Kidney (tissue), 13 donors: ENCODE measurements at regions not wholly inside any gene's neighbourhood (a gene's known extent, or its start where the extent isn't known, plus 50 kb on each side); places are given as distances from the start of the nearest gene placed in this dataset.

Experiments used
- DNase-seq, 5 donors: peaks; one replicate each; pipeline ENCODE4 v3.0.0-alpha.2; 2013 to 2020
- FAIRE-seq: peaks from 2 replicates; lab custom pipeline; 2012; peaks lifted over from hg19 to GRCh38; lab: Jason Lieb, UNC
- H3K27ac ChIP-seq, 2 donors: one replicate each; pipeline ENCODE4 v1.7.0; 2013; ENCODE audit warnings: low read depth in 2 of 2, low read length in 2 of 2, inconsistent platforms in 1 of 2
- H3K27me3 ChIP-seq: one replicate; pipeline ENCODE4 v1.7.1; 2013; ENCODE audit warnings: low read length, inconsistent platforms; ENCODE audit not compliant: control insufficient read depth, insufficient read depth
- H3K36me3 ChIP-seq, 3 donors: one replicate each; pipeline versions ENCODE4 v1.7.0 to v1.7.1; 2013; ENCODE audit warnings: low read length in 3 of 3, control low read depth in 1 of 3, inconsistent platforms in 1 of 3; ENCODE audit not compliant: insufficient read depth in 3 of 3, control insufficient read depth in 2 of 3
- H3K4me1 ChIP-seq, 3 donors: one replicate each; pipeline versions ENCODE4 v1.7.0 to v1.7.1; 2013; ENCODE audit warnings: low read length in 3 of 3, inconsistent platforms in 1 of 3, low read depth in 1 of 3; ENCODE audit not compliant: control insufficient read depth in 2 of 3, insufficient read depth in 2 of 3
- H3K4me3 ChIP-seq, 3 donors: one replicate each; pipeline versions ENCODE4 v1.7.0 to v1.8.1; 2013; ENCODE audit warnings: low read length in 3 of 3, control low read depth in 1 of 3, inconsistent platforms in 1 of 3
- H3K9ac ChIP-seq, 3 donors: one replicate each; pipeline versions ENCODE4 v1.7.0 to v1.7.1; 2013; ENCODE audit warnings: low read length in 3 of 3, control low read depth in 1 of 3, inconsistent platforms in 1 of 3
- H3K9me3 ChIP-seq, 3 donors: one replicate each; pipeline versions ENCODE4 v1.7.0 to v1.7.1; 2013; ENCODE audit warnings: low read length in 3 of 3, control low read depth in 1 of 3, inconsistent platforms in 1 of 3; ENCODE audit not compliant: control insufficient read depth in 2 of 3, insufficient read depth in 1 of 3
- CTCF ChIP-seq: IDR thresholded peaks from 3 replicates; pipeline ENCODE4 v1.5.1; 2012; ENCODE audit warnings: mild to moderate bottlenecking, moderate library complexity, borderline replicate concordance; ENCODE audit not compliant: insufficient read depth; ENCODE audit errors: extremely low read depth
- intact Hi-C: fragments of 100-400 bp; cut with DNase I; formaldehyde crosslinking; loops from one replicate; pipeline ENCODE4 v1.11.1; 2022
- donor health status: control.
- donor health status: control.
- donor health status: control.
- donor health status: control.
- donor health status: control.
- donor health status: DM: yes; HTN: yes; CAD: no.
- donor health status: Normal renal cell carcinoma (clear cell type).

DNA sequence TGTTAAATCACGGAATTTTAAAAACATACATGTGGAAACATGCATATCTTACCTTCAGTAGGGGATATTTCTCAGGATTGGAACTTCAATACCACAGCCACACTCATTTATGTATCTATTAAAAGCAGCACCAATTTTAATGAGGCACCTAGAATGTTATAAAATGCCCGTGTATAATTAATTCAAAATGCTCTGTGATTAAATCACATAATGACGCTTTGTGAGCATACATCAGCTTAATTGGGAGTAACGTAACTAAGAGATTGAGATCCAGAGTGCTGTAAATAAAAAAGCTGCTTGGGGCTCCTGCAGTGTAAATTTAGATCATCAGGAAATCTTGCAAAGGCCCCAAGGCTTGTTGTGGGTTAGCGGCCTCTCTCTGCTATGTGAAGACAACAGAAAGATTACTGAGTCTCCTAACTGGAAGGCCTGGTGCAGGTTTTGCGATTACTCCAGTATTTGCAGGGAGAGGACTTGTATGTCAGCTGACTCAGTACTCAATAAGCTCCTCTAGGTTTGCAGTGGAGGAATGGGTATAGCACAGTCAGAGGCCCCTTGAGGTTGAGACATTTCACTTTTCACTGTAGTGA lies 195.5 kb upstream of the PHYHIPL start:
- intact Hi-C loops: no loop called here
- DNase-seq (no peak), FAIRE-seq (no peak)
- Histone ChIP-seq H3K9me3 (no peaks in the 10 kb centered on the region), H3K27me3 (no peaks in the 10 kb centered on the region), H3K4me1 (no peaks in the 10 kb centered on the region), H3K36me3 (no peaks in the 10 kb centered on the region), H3K27ac (no peak overlapping the region), H3K4me3 (no peak overlapping the region), H3K9ac (no peak overlapping the region)
- no peak for TF ChIP-seq CTCF

- Histone ChIP-seq H3K27me3 (no peaks in the 10 kb centered on the region), H3K4me3 (no peak overlapping the region), H3K4me1 (no peaks in the 10 kb centered on the region), H3K27ac (no peak overlapping the region), H3K9ac (no peak overlapping the region), H3K9me3 (no peaks in the 10 kb centered on the region), H3K36me3 (no peaks in the 10 kb centered on the region)
- no peak for TF ChIP-seq CTCF
- FAIRE-seq (no peak), DNase-seq (no peak)
- intact Hi-C loops: no loop called here
These were observed 194.6 kb upstream of the PHYHIPL start for GRCh38 chr10:58981846-58982245.

DNA sequence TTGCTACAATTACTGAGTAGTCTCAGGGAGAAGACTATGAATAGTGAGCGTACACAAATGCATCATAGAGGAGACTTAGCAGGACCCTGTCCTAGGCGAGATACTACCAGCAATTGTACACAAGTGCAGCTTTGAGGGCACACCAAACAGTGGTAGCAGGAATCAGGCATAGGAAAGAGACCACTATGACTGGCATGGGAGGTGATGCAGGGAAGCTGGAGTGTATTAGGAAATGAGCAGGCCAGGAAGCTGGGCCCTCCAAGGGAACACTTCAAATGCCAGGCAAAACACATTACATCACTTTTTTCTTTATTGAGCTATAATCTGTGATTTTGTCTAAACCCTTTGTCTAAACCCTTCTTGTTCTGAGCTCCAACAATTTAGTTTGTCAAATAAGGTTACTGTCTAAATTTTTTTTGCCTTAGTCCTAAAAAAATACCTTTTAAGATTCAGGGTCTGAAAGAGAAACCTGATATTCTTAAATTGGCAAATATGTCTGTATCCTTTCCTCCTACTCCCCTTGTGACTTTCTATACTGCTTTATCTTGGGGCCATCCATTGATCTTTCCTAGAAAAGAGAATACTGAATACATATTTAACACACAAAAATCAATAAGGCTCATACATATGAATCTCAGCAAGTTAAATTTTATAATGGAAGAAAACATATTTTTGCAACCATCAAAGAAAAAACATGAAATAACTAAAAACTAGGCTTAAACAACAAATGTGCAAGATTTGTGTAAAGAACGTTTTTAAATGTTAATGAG lies 193.8 kb upstream of the PHYHIPL start:
- Histone ChIP-seq H3K27me3 (no peaks in the 10 kb centered on the region), H3K9ac (no peak overlapping the region), H3K27ac (no peak overlapping the region), H3K4me3 (no peak overlapping the region), H3K9me3 (no peaks in the 10 kb centered on the region), H3K36me3 (no peaks in the 10 kb centered on the region), H3K4me1 (no peaks in the 10 kb centered on the region)
- FAIRE-seq (peak; percentile 19), DNase-seq (no peak)
- no peak for TF ChIP-seq CTCF
- intact Hi-C loops: no loop called here
